GM23338 (cell line): ENCODE measurements at regions not wholly inside any gene's neighbourhood (a gene's known extent, or its start where the extent isn't known, plus 50 kb on each side); places are given as distances from the start of the nearest gene placed in this dataset.

Experiments
- ATAC-seq: fragments of 200-7000 bp; cut with Tn5 transposase; 3 replicates; pipeline ENCODE4 v1.9.1; 2020
- DNase-seq: peaks from one replicate; pipeline ENCODE4 v3.0.0-alpha.2; 2015; ENCODE audit warnings: low spot score
- H2AFZ ChIP-seq: fragments of 200-600 bp; sonication (generic); 2 replicates; pipeline ENCODE4 v1.8.0; 2016; ENCODE audit warnings: antibody characterized with exemption, mild to moderate bottlenecking, moderate library complexity
- H3F3A ChIP-seq: fragments of 200-600 bp; sonication (generic); replicated peaks from 2 replicates; pipeline ENCODE4 v1.8.0; 2017; ENCODE audit warnings: antibody characterized with exemption, mixed run types, low read depth
- H3K27ac ChIP-seq: fragments of 200-600 bp; sonication (generic); 2 replicates; pipeline ENCODE4 v1.6.1; 2016; ENCODE audit warnings: low read depth
- H3K27me3 ChIP-seq: fragments of 200-600 bp; sonication (generic); 2 replicates; pipeline ENCODE4 v1.8.0; 2016; ENCODE audit warnings: mild to moderate bottlenecking, mixed run types, moderate library complexity; ENCODE audit not compliant: insufficient read depth
- H3K36me3 ChIP-seq: fragments of 200-600 bp; sonication (generic); 2 replicates; pipeline ENCODE4 v1.8.0; 2016; ENCODE audit warnings: mild to moderate bottlenecking; ENCODE audit not compliant: insufficient read depth
- H3K4me1 ChIP-seq: fragments of 200-600 bp; sonication (generic); 2 replicates; pipeline ENCODE4 v1.8.0; 2016; ENCODE audit warnings: mild to moderate bottlenecking, moderate library complexity; ENCODE audit not compliant: insufficient read depth
- H3K4me2 ChIP-seq: fragments of 200-600 bp; sonication (generic); 2 replicates; pipeline ENCODE4 v1.7.1; 2017; ENCODE audit warnings: mixed run types
- H3K4me3 ChIP-seq: fragments of 200-600 bp; sonication (generic); 2 replicates; pipeline ENCODE4 v1.6.1; 2016; ENCODE audit warnings: mixed run types
- H3K79me2 ChIP-seq: fragments of 200-600 bp; sonication (generic); replicated peaks from 2 replicates; pipeline ENCODE4 v1.8.0; 2017; ENCODE audit warnings: mild to moderate bottlenecking; ENCODE audit not compliant: insufficient read depth
- H3K9me2 ChIP-seq: fragments of 200-600 bp; sonication (generic); 2 replicates; pipeline ENCODE4 v1.8.0; 2017; ENCODE audit not compliant: insufficient read depth
- H4K20me1 ChIP-seq: fragments of 200-600 bp; sonication (generic); replicated peaks from 2 replicates; pipeline ENCODE4 v1.8.0; 2017; ENCODE audit warnings: mild to moderate bottlenecking; ENCODE audit not compliant: insufficient read depth
- H3K27ac Mint-ChIP-seq: 2 replicates; pipeline ENCODE4 v1.8.0; 2020; ENCODE audit warnings: inconsistent platforms, mild to moderate bottlenecking, moderate library complexity, mixed read lengths
- H3K27me3 Mint-ChIP-seq: 3 replicates; pipeline ENCODE4 v1.8.0; 2022; ENCODE audit warnings: low read depth, mild to moderate bottlenecking, moderate library complexity, mixed read lengths, inconsistent platforms; ENCODE audit not compliant: insufficient read depth, poor library complexity
- H3K36me3 Mint-ChIP-seq: 3 replicates; pipeline ENCODE4 v1.8.0; 2021; ENCODE audit warnings: low read depth, mild to moderate bottlenecking, inconsistent platforms, moderate library complexity, mixed read lengths
- H3K4me1 Mint-ChIP-seq: 3 replicates; pipeline ENCODE4 v1.8.0; 2020; ENCODE audit warnings: mild to moderate bottlenecking, inconsistent platforms, mixed read lengths
- H3K4me3 Mint-ChIP-seq: 3 replicates; pipeline ENCODE4 v1.8.0; 2021; ENCODE audit warnings: moderate library complexity, mild to moderate bottlenecking, inconsistent platforms, mixed read lengths
- H3K9me3 Mint-ChIP-seq: 3 replicates; pipeline ENCODE4 v1.8.0; 2020; ENCODE audit warnings: moderate library complexity, mild to moderate bottlenecking, inconsistent platforms, mixed read lengths
- CREB1 ChIP-seq: fragments of 250-450 bp; sonication (Bioruptor Pico); IDR thresholded peaks from 2 replicates; pipeline ENCODE4 v1.5.0; 2020; ENCODE audit warnings: low read depth, mild to moderate bottlenecking, moderate library complexity
- ETS1 ChIP-seq: IDR thresholded peaks from 2 replicates; pipeline ENCODE4 v1.6.1; 2016; ENCODE audit warnings: antibody characterized with exemption
- EZH2 ChIP-seq: fragments of 200-600 bp; sonication (generic); IDR thresholded peaks from one replicate; pipeline ENCODE4 v1.8.0; 2017; ENCODE audit warnings: antibody characterized with exemption, mild to moderate bottlenecking, low read depth; ENCODE audit not compliant: unreplicated experiment
- EZH2phosphoT487 ChIP-seq: fragments of 200-600 bp; sonication (generic); IDR thresholded peaks from one replicate; pipeline ENCODE4 v1.8.1; 2018; ENCODE audit warnings: antibody characterized with exemption; ENCODE audit not compliant: unreplicated experiment
- JUNB ChIP-seq: IDR thresholded peaks from one replicate; pipeline ENCODE4 v1.6.1; 2016; ENCODE audit warnings: antibody characterized with exemption; ENCODE audit not compliant: unreplicated experiment
- NANOG ChIP-seq: IDR thresholded peaks from 2 replicates; pipeline ENCODE4 v1.6.1; 2016; ENCODE audit warnings: antibody characterized with exemption, borderline replicate concordance
- POLR2AphosphoS5 ChIP-seq: IDR thresholded peaks from 2 replicates; pipeline ENCODE4 v1.6.1; 2016; ENCODE audit warnings: antibody characterized with exemption, low read depth
- STAT1 ChIP-seq: IDR thresholded peaks from one replicate; pipeline ENCODE4 v1.6.1; 2016; ENCODE audit warnings: antibody characterized with exemption; ENCODE audit not compliant: unreplicated experiment
- ZNF114 ChIP-seq: fragments of 250-450 bp; sonication (Bioruptor Pico); IDR thresholded peaks from 2 replicates; pipeline ENCODE4 v1.5.0; 2020; ENCODE audit warnings: mild to moderate bottlenecking, moderate library complexity
- ZNF331 ChIP-seq: fragments of 250-450 bp; sonication (Bioruptor Pico); IDR thresholded peaks from 2 replicates; pipeline ENCODE4 v1.5.0; 2020; ENCODE audit warnings: low read depth, mild to moderate bottlenecking, moderate library complexity
- TF ChIP-seq, protein P1 (sequence below): fragments of 250-450 bp; sonication (Bioruptor Pico); IDR thresholded peaks from 2 replicates; pipeline ENCODE4 v1.5.0; 2020; ENCODE audit warnings: mild to moderate bottlenecking, moderate library complexity
- TF ChIP-seq, protein P2 (sequence below): IDR thresholded peaks from one replicate; pipeline ENCODE4 v1.6.1; 2018; ENCODE audit warnings: antibody characterized with exemption; ENCODE audit not compliant: unreplicated experiment
- TF ChIP-seq, protein P3 (sequence below), 2 experiments: fragments of 200-600 bp in 1 of 2; sonication (generic) in 1 of 2; conservative IDR thresholded peaks; 2 replicates each; pipeline versions ENCODE4 v1.5.1 to v1.6.1; 2016 to 2017; ENCODE audit warnings: antibody characterized with exemption in 2 of 2, low read depth in 2 of 2, mild to moderate bottlenecking in 2 of 2, moderate library complexity in 1 of 2

GRCh38 chr13:38539632-38540031, 147.2 kb upstream of the FREM2 start:
- DNase-seq (no peak), ATAC-seq (no peak)
- Histone ChIP-seq H4K20me1 (no peaks in the 10 kb centered on the region), H3K9me2 (no peaks in the 10 kb centered on the region), H3K4me2 (no peak overlapping the region), H3K79me2 (no peaks in the 10 kb centered on the region), H3K27ac (no peak overlapping the region), H2AFZ (no peak overlapping the region), H3K36me3 (no peaks in the 10 kb centered on the region), H3K27me3 (no peaks in the 10 kb centered on the region), H3K4me3 (no peak overlapping the region), H3K4me1 (no peaks in the 10 kb centered on the region), H3F3A (no peaks in the 10 kb centered on the region)
- no peak overlapping the region for H3K4me3 Mint-ChIP-seq
- H3K36me3 Mint-ChIP-seq: no peaks in the 10 kb centered on the region
- peaks cover 1% of the 10 kb centered on the region for H3K27me3 Mint-ChIP-seq
- no peak for TF ChIP-seq CREB1
- TF ChIP-seq EZH2phosphoT487: no peak
- TF ChIP-seq, protein P1, sequence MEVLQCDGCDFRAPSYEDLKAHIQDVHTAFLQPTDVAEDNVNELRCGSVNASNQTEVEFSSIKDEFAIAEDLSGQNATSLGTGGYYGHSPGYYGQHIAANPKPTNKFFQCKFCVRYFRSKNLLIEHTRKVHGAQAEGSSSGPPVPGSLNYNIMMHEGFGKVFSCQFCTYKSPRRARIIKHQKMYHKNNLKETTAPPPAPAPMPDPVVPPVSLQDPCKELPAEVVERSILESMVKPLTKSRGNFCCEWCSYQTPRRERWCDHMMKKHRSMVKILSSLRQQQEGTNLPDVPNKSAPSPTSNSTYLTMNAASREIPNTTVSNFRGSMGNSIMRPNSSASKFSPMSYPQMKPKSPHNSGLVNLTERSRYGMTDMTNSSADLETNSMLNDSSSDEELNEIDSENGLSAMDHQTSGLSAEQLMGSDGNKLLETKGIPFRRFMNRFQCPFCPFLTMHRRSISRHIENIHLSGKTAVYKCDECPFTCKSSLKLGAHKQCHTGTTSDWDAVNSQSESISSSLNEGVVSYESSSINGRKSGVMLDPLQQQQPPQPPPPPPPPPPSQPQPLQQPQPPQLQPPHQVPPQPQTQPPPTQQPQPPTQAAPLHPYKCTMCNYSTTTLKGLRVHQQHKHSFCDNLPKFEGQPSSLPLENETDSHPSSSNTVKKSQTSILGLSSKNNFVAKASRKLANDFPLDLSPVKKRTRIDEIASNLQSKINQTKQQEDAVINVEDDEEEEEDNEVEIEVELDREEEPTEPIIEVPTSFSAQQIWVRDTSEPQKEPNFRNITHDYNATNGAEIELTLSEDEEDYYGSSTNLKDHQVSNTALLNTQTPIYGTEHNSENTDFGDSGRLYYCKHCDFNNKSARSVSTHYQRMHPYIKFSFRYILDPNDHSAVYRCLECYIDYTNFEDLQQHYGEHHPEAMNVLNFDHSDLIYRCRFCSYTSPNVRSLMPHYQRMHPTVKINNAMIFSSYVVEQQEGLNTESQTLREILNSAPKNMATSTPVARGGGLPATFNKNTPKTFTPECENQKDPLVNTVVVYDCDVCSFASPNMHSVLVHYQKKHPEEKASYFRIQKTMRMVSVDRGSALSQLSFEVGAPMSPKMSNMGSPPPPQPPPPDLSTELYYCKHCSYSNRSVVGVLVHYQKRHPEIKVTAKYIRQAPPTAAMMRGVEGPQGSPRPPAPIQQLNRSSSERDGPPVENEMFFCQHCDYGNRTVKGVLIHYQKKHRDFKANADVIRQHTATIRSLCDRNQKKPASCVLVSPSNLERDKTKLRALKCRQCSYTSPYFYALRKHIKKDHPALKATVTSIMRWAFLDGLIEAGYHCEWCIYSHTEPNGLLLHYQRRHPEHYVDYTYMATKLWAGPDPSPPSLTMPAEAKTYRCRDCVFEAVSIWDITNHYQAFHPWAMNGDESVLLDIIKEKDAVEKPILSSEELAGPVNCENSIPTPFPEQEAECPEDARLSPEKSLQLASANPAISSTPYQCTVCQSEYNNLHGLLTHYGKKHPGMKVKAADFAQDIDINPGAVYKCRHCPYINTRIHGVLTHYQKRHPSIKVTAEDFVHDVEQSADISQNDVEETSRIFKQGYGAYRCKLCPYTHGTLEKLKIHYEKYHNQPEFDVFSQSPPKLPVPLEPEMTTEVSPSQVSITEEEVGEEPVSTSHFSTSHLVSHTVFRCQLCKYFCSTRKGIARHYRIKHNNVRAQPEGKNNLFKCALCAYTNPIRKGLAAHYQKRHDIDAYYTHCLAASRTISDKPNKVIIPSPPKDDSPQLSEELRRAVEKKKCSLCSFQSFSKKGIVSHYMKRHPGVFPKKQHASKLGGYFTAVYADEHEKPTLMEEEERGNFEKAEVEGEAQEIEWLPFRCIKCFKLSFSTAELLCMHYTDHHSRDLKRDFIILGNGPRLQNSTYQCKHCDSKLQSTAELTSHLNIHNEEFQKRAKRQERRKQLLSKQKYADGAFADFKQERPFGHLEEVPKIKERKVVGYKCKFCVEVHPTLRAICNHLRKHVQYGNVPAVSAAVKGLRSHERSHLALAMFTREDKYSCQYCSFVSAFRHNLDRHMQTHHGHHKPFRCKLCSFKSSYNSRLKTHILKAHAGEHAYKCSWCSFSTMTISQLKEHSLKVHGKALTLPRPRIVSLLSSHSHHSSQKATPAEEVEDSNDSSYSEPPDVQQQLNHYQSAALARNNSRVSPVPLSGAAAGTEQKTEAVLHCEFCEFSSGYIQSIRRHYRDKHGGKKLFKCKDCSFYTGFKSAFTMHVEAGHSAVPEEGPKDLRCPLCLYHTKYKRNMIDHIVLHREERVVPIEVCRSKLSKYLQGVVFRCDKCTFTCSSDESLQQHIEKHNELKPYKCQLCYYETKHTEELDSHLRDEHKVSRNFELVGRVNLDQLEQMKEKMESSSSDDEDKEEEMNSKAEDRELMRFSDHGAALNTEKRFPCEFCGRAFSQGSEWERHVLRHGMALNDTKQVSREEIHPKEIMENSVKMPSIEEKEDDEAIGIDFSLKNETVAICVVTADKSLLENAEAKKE (CRISPR knock-in tag): no peak
- no peak for TF ChIP-seq STAT1
- TF ChIP-seq EZH2: no peak
- no peak for TF ChIP-seq POLR2AphosphoS5
- TF ChIP-seq, protein P2, sequence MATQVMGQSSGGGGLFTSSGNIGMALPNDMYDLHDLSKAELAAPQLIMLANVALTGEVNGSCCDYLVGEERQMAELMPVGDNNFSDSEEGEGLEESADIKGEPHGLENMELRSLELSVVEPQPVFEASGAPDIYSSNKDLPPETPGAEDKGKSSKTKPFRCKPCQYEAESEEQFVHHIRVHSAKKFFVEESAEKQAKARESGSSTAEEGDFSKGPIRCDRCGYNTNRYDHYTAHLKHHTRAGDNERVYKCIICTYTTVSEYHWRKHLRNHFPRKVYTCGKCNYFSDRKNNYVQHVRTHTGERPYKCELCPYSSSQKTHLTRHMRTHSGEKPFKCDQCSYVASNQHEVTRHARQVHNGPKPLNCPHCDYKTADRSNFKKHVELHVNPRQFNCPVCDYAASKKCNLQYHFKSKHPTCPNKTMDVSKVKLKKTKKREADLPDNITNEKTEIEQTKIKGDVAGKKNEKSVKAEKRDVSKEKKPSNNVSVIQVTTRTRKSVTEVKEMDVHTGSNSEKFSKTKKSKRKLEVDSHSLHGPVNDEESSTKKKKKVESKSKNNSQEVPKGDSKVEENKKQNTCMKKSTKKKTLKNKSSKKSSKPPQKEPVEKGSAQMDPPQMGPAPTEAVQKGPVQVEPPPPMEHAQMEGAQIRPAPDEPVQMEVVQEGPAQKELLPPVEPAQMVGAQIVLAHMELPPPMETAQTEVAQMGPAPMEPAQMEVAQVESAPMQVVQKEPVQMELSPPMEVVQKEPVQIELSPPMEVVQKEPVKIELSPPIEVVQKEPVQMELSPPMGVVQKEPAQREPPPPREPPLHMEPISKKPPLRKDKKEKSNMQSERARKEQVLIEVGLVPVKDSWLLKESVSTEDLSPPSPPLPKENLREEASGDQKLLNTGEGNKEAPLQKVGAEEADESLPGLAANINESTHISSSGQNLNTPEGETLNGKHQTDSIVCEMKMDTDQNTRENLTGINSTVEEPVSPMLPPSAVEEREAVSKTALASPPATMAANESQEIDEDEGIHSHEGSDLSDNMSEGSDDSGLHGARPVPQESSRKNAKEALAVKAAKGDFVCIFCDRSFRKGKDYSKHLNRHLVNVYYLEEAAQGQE: no peak
- TF ChIP-seq ETS1: no peak
- TF ChIP-seq, protein P3, sequence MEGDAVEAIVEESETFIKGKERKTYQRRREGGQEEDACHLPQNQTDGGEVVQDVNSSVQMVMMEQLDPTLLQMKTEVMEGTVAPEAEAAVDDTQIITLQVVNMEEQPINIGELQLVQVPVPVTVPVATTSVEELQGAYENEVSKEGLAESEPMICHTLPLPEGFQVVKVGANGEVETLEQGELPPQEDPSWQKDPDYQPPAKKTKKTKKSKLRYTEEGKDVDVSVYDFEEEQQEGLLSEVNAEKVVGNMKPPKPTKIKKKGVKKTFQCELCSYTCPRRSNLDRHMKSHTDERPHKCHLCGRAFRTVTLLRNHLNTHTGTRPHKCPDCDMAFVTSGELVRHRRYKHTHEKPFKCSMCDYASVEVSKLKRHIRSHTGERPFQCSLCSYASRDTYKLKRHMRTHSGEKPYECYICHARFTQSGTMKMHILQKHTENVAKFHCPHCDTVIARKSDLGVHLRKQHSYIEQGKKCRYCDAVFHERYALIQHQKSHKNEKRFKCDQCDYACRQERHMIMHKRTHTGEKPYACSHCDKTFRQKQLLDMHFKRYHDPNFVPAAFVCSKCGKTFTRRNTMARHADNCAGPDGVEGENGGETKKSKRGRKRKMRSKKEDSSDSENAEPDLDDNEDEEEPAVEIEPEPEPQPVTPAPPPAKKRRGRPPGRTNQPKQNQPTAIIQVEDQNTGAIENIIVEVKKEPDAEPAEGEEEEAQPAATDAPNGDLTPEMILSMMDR (conservative IDR thresholded peaks at IDR 0.05; ENCODE audit: low read depth in 2 of 2): no peak
- TF ChIP-seq NANOG: no peak
- TF ChIP-seq ZNF114 (CRISPR knock-in tag): no peak
- no peak for TF ChIP-seq ZNF331 (CRISPR knock-in tag)
- no peak for TF ChIP-seq JUNB
- H3K9me3 Mint-ChIP-seq: no peaks in the 10 kb centered on the region
- no peak overlapping the region for H3K27ac Mint-ChIP-seq
- peaks cover 8% of the 10 kb centered on the region; the same call in 1 of the 3 replicates for H3K4me1 Mint-ChIP-seq
